ENCODE measurements at regions not wholly inside any gene's neighbourhood (a gene's known extent, or its start where the extent isn't known, plus 50 kb on each side); places are given as distances from the start of the nearest gene placed in this dataset.

GRCh38 chr12:131507881-131508280, 203.0 kb upstream of the SFSWAP start:
- TF ChIP-seq POLR2A (IDR thresholded peaks at IDR 0.05) (no peak), CTCF (IDR thresholded peaks at IDR 0.05) (no peak)
